GM19023 (cell line): ENCODE measurements at regions not wholly inside any gene's neighbourhood (a gene's known extent, or its start where the extent isn't known, plus 50 kb on each side); places are given as distances from the start of the nearest gene placed in this dataset.

Source experiments
- ATAC-seq: cut with Tn5 transposase; IDR thresholded peaks from one replicate; pipeline ENCODE4 v1.9.1; 2021; ENCODE audit warnings: mild to moderate bottlenecking, moderate library complexity; ENCODE audit not compliant: unreplicated experiment

- no peak for ATAC-seq
These were observed 50.8 kb upstream of the NAV2 start for GRCh38 chr11:19661827-19662226.

DNA sequence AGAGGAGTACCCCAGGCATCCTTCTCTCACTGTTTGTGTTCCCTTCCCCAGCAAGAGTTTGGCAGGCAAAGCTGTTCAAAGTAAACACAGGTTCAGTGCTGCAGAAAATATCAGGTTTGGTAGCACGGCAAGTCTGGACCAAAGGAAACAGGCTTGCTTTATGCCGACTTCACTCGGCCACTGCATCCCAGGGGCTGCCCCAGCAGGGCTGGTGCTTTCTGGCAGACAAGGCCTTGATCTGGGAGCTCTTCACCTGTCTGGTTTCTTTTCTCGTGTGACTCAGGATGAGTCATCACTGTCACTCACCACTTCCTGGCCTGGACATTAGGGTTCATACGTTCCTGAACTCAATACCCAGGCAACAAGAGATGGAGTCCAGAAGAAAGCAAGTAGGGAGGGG is 52.6 kb upstream of the NAV2 start:
- ATAC-seq, result peak; percentile 100

GRCh38 chr11:19659529-19659928 is 53.1 kb upstream of the NAV2 start:
- ATAC-seq, result no peak

DNA sequence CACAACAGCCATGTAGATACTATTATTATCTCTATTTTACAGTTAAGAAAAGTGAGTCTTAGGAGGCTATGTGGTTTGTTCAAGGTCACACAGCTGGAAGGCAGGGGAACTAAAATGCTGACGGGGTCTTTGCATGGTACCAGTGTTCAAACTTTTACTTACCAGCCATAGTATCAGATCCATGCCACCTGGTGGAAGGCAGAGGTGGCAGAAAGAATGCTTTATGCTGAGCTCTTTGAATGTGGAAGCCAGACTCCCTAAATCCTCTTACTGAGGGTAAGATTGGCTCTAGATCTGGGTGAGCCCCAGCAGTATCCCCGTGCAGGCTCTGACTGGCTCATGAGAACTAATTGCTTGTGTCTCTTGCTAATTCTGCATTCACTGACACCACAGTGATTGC is 54.3 kb upstream of the NAV2 start:
- ATAC-seq, result no peak

GRCh38 chr11:19656140-19656541 is 56.5 kb upstream of the NAV2 start:
- ATAC-seq, result no peak

GRCh38 chr11:19652623-19653375 is 59.8 kb upstream of the NAV2 start:
- no peak for ATAC-seq

GRCh38 chr11:19651653-19652052 is 61.0 kb upstream of the NAV2 start:
- ATAC-seq, result no peak

GRCh38 chr11:19651028-19651427 is 61.6 kb upstream of the NAV2 start:
- ATAC-seq, result no peak

- no peak for ATAC-seq
These were observed 62.2 kb upstream of the NAV2 start for GRCh38 chr11:19650467-19650866.

DNA sequence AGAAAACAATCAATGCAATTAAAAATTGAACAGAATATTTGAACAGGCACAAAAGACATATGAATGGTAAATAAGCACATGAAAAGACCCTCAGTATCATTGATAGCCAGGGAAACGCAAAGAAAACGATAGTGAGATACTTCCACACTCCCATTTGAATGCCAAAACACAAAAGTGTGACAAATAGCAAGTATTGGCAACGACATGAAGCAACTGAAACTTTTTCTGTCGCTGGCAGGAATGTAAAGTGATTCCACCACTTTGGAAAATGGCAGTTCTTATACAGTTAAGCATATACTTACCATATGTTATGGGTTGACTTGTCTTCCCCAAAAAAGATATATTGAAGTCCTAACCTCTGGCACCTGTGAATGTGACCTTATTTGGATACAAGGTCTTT is 62.9 kb upstream of the NAV2 start:
- no peak for ATAC-seq

GRCh38 chr11:19648321-19648720 is 64.3 kb upstream of the NAV2 start:
- ATAC-seq, result no peak

GRCh38 chr11:19647816-19648215 is 64.8 kb upstream of the NAV2 start:
- no peak for ATAC-seq

- ATAC-seq, result no peak
These were observed 65.7 kb upstream of the NAV2 start for GRCh38 chr11:19646921-19647320.

DNA sequence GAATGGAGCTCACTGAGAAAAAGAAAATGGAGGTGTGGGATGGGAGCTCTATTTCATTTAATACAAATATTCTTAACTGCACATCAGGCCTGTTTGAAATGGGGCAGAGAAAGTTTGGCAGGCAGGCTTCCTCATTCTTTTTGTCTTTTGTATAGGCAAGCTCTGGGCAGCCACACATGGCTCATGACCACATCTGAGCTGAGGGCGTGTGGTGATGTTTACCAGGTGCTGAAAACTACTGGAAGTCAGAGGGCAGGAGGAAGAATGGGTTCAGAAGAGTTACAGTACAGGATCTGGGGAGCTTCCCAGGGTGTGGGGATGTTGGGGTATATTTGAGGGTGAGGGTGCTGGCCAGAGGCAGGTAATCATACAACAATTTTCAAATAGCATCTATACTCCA is 66.3 kb upstream of the NAV2 start:
- ATAC-seq, result no peak

DNA sequence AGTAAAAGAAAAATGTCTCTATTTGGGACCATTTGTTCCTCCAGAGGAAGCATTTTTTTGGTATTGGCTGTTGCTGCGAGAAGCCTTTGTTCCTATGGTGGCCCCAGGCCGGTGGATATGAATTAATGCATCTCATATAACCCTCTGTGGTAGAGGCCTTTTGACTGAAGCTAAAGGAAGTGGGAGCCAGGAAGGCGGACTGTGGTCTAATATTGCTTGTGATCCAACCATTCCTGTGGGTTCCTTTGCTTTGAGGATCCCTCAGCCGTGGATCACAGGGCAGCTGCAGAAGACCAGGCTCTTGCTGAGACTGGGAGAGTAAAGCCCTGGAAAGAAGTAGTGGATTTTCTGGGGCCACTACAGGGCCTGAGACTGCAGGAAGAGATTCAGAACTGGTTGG is 68.3 kb upstream of the NAV2 start:
- no peak for ATAC-seq

GRCh38 chr11:19642185-19643158 is 70.2 kb upstream of the NAV2 start:
- ATAC-seq, result no peak

GRCh38 chr11:19639603-19640105 is 73.0 kb upstream of the NAV2 start:
- no peak for ATAC-seq

- ATAC-seq, result no peak
These were observed 77.3 kb upstream of the NAV2 start for GRCh38 chr11:19635332-19635731.

DNA sequence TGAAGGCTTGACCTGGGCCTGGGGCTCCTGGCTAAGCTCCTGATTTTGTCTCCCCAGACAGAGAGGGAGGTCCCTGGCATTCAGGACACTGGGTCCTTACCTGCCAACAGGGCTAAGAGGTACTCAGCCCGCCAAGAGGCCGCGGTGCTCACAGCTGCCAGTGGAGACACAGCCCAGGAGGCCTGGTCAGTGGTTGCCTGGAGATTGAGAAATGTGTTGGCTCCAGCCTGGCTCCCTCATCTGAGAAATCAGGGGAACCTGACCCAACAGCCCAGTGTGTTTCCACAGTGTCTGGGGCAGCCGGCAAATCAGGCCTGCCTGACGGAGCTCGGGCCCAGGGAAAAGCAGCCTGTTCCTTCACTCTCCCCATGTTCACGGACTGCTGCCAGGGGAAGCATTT is 79.4 kb upstream of the NAV2 start:
- ATAC-seq, result no peak

DNA sequence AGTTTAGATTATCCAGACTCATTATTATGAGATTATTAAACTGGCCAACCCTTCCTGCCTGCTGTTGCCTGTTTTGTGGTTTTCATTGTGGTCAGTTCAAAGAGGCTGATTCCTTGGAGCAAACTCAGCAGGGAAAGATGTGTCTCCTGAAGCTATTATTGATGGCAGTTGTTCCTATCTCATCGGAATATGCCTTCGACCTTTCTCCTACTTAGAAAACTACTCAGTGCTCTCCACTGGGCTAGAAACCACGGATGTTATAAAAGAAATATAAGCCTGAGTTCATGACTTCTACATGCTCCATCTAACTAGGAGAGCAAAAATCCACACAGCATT is 80.2 kb upstream of the NAV2 start:
- ATAC-seq, result no peak

GRCh38 chr11:19631712-19632498 is 80.7 kb upstream of the NAV2 start:
- ATAC-seq, result no peak
